Smooth muscle cell (in vitro differentiated cells): ENCODE measurements at regions not wholly inside any gene's neighbourhood (a gene's known extent, or its start where the extent isn't known, plus 50 kb on each side); places are given as distances from the start of the nearest gene placed in this dataset.
A peak's percentile ranks its signal among the peaks of the same experiment; 100 is the strongest.

Experiments
- DNase-seq: peaks from one replicate; lab custom pipeline; 2025; ENCODE audit not compliant: unreplicated experiment; lab: John Stamatoyannopoulos, UW
- H2AFZ ChIP-seq: fragments of 200-600 bp; sonication (generic); 2 replicates; pipeline ENCODE4 v1.6.0; 2016; ENCODE audit warnings: antibody characterized with exemption, low read depth, mild to moderate bottlenecking
- H3F3A ChIP-seq: fragments of 200-600 bp; sonication (generic); 2 replicates; pipeline ENCODE4 v1.6.0; 2017; ENCODE audit warnings: antibody characterized with exemption, low read depth
- H3K27ac ChIP-seq: fragments of 200-600 bp; sonication (generic); 2 replicates; pipeline ENCODE4 v1.5.1; 2016; ENCODE audit warnings: low read depth, mild to moderate bottlenecking
- H3K27me3 ChIP-seq: fragments of 200-600 bp; sonication (generic); 2 replicates; pipeline ENCODE4 v1.6.1; 2016; ENCODE audit warnings: low read depth, mild to moderate bottlenecking
- H3K36me3 ChIP-seq: fragments of 200-600 bp; sonication (generic); 2 replicates; pipeline ENCODE4 v1.5.1; 2016; ENCODE audit warnings: low read depth
- H3K4me1 ChIP-seq: fragments of 200-600 bp; sonication (generic); 2 replicates; pipeline ENCODE4 v1.5.1; 2016; ENCODE audit warnings: low read depth
- H3K4me2 ChIP-seq: fragments of 200-600 bp; sonication (generic); 2 replicates; pipeline ENCODE4 v1.6.0; 2016; ENCODE audit warnings: mild to moderate bottlenecking
- H3K4me3 ChIP-seq: fragments of 200-600 bp; sonication (generic); 2 replicates; pipeline ENCODE4 v1.5.1; 2016; ENCODE audit warnings: mild to moderate bottlenecking
- H3K79me2 ChIP-seq: fragments of 200-600 bp; sonication (generic); 2 replicates; pipeline ENCODE4 v1.6.0; 2016; ENCODE audit warnings: low read depth, mild to moderate bottlenecking
- H3K9ac ChIP-seq: fragments of 200-600 bp; sonication (generic); 2 replicates; pipeline ENCODE4 v1.6.0; 2016; ENCODE audit warnings: low read depth
- H3K9me3 ChIP-seq: fragments of 200-600 bp; sonication (generic); replicated peaks from 2 replicates; pipeline ENCODE4 v1.5.1; 2016; ENCODE audit warnings: low read depth
- H4K20me1 ChIP-seq: fragments of 200-600 bp; sonication (generic); 2 replicates; pipeline ENCODE4 v1.6.0; 2016; ENCODE audit warnings: low read depth
- CTCF ChIP-seq: fragments of 200-600 bp; sonication (generic); IDR thresholded peaks from 2 replicates; pipeline ENCODE4 v1.5.1; 2017; ENCODE audit warnings: borderline replicate concordance, mild to moderate bottlenecking, antibody characterized with exemption; ENCODE audit not compliant: insufficient read depth, poor library complexity, severe bottlenecking
- WGBS: methylation state at CpG from one replicate; pipeline ENCODE4 v1.1.7; 2016; ENCODE audit warnings: low lambda C conversion rate; 5-methylcytosine and 5-hydroxymethylcytosine counted together

GRCh38 chr18:41162781-41163180 lies 792.3 kb upstream of the PIK3C3 start:
- Histone ChIP-seq H3K27ac (no peak overlapping the region), H3K79me2 (no peaks in the 10 kb centered on the region), H3K9me3 (no peaks in the 10 kb centered on the region), H3K9ac (no peak overlapping the region), H3K27me3 (no peaks in the 10 kb centered on the region), H3F3A (no peaks in the 10 kb centered on the region), H3K4me1 (no peaks in the 10 kb centered on the region), H2AFZ (no peak overlapping the region), H3K36me3 (no peaks in the 10 kb centered on the region), H4K20me1 (no peaks in the 10 kb centered on the region), H3K4me3 (no peak overlapping the region), H3K4me2 (no peak overlapping the region)
- no peak for DNase-seq
- WGBS: 83% methylated on average over 4 of the region's 4 CpGs
- TF ChIP-seq CTCF: no peak

GRCh38 chr18:41162191-41162590 lies 792.8 kb upstream of the PIK3C3 start:
- no peak overlapping the region for H3K9ac ChIP-seq
- DNase-seq: no peak
- no peak overlapping the region for H3K27ac ChIP-seq
- H2AFZ ChIP-seq: peak overlapping the region; percentile 41
- WGBS: 36% methylated on average over 4 of the region's 4 CpGs
- H3K4me3 ChIP-seq: no peak overlapping the region
- no peaks in the 10 kb centered on the region for H3K79me2 ChIP-seq
- no peaks in the 10 kb centered on the region for H3F3A ChIP-seq
- no peak for TF ChIP-seq CTCF
- no peaks in the 10 kb centered on the region for H3K4me1 ChIP-seq
- H4K20me1 ChIP-seq: no peaks in the 10 kb centered on the region
- H3K36me3 ChIP-seq: no peaks in the 10 kb centered on the region
- no peaks in the 10 kb centered on the region for H3K27me3 ChIP-seq
- H3K9me3 ChIP-seq: no peaks in the 10 kb centered on the region
- H3K4me2 ChIP-seq: no peak overlapping the region

GRCh38 chr18:41155910-41156851 lies 798.9 kb upstream of the PIK3C3 start:
- no peak overlapping the region for H3K4me2 ChIP-seq
- no peaks in the 10 kb centered on the region for H3K27me3 ChIP-seq
- no peaks in the 10 kb centered on the region for H3K79me2 ChIP-seq
- no peak for DNase-seq
- no peaks in the 10 kb centered on the region for H4K20me1 ChIP-seq
- H3K9me3 ChIP-seq: no peaks in the 10 kb centered on the region
- peaks cover 4% of the 10 kb centered on the region for H3K4me1 ChIP-seq
- no peak overlapping the region for H3K9ac ChIP-seq
- TF ChIP-seq CTCF: no peak
- H3K4me3 ChIP-seq: no peak overlapping the region
- no peaks in the 10 kb centered on the region for H3F3A ChIP-seq
- H2AFZ ChIP-seq: no peak overlapping the region
- no peak overlapping the region for H3K27ac ChIP-seq
- 97% methylated on average over 4 of the region's 4 CpGs for WGBS
- H3K36me3 ChIP-seq: no peaks in the 10 kb centered on the region

GRCh38 chr18:41155025-41155424 lies 800.0 kb upstream of the PIK3C3 start:
- H3K27ac ChIP-seq: no peak overlapping the region
- H4K20me1 ChIP-seq: no peaks in the 10 kb centered on the region
- H2AFZ ChIP-seq: no peak overlapping the region
- no peak overlapping the region for H3K4me2 ChIP-seq
- 49% methylated on average over 1 of the region's 1 CpG for WGBS
- peaks cover 4% of the 10 kb centered on the region for H3K4me1 ChIP-seq
- DNase-seq: no peak
- no peak for TF ChIP-seq CTCF
- H3K9me3 ChIP-seq: no peaks in the 10 kb centered on the region
- H3K9ac ChIP-seq: no peak overlapping the region
- no peaks in the 10 kb centered on the region for H3K79me2 ChIP-seq
- no peaks in the 10 kb centered on the region for H3K27me3 ChIP-seq
- H3F3A ChIP-seq: no peaks in the 10 kb centered on the region
- H3K4me3 ChIP-seq: no peak overlapping the region
- no peaks in the 10 kb centered on the region for H3K36me3 ChIP-seq
